CD4-positive, alpha-beta T cell treated with Interferon alpha-2 for 1 hour (primary cell): ENCODE measurements at regions not wholly inside any gene's neighbourhood (a gene's known extent, or its start where the extent isn't known, plus 50 kb on each side); places are given as distances from the start of the nearest gene placed in this dataset.

ENCODE experiments used
- DNase-seq, 2 donors: peaks; one replicate each; pipeline ENCODE4 v3.0.0-alpha.2; 2020 to 2022

DNA sequence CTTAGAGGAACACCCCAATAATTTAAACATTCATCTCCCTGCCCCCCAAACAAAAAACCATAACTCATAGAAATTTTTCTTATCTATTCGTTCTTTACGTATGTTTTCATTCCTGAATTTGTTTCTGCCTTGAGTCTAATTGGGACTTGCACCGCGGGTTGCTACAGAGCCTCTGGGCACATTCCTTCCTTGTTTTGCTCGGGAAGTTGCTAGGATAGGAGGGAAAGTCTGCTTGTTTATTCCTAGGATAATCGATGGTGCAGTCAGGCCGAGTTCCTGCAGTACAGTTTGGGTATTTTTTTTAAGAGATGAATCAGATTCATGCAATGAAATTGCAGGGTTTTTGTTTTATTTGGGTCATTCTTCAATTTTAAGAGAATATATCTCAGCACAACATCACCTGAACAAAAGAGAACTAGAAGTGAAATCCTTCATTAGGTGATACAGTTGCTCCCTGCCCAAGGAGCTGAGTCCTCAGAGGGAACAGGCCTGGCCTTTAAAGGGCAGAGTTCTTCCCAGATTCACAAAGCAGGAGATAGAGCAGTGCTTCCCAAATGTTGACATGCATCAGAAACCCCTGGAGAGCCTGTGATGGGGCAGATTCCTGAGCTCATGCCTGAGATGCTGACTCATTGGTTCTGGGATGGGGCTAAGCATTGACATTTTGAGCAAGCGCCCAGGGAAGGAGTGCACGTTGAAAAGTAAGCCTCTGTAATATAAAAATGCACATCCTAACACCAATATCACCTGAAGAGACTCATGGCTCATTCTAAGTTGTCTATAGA lies 114.9 kb upstream of the FAM9B start:
- no peak for DNase-seq

DNA sequence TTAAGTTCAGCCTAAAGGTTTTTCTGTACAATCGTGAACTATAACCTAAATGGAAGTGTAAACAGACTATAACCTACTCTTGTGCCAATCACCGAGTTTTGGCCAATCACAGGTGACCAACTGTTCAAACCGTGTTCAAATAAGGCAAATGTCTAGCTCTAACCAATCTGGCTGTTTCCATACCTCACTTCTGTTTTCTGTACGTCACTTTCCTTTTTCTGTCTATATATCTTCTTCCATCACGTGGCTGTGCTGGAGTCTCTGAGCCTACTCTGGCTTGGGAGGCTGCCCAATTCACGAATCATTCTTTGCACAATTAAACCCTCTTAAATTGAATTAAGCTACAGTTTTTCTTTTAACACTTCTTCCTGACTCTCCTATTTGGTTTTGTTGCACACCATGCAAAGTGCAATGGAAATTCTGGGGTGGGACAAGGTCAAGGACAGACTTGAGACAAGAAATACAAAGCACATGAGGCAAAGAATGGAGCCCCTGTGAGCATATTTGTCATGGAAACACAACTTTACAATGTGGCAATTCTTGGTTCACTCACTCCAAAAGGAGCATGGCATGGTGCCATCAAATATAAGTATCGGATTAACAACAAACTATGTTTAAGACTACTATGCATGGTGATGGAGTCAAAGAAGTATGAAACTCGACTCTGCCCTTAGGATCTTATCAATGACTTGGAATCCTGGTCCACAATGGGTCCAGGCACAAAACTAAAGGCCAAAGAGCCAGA lies 115.7 kb upstream of the FAM9B start:
- no peak for DNase-seq

DNA sequence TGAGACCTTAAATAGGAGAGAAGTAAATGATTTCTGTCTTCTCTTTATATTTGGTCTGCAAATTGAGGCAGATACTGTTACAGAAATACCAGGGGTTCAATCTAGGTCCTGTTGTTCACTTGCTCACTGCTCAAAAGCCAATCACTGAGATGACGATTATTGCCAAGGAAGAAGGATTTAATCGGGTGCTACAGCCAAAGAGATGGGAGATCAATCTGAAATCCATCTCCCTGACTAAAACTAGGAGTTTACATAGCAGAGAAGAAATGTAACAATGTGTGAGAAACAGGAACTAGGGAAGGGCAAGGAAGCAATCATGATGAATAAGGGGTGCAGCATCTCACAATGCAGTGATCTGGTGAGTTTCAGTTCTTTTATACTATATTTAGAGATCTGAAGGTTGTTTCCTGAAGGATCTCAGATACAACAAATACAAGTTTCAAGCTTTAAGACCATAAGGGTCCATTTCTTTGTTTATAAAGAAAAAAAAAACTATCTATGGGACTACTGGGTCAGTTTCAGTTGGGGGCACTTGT lies 117.9 kb upstream of the FAM9B start:
- DNase-seq, result no peak

DNA sequence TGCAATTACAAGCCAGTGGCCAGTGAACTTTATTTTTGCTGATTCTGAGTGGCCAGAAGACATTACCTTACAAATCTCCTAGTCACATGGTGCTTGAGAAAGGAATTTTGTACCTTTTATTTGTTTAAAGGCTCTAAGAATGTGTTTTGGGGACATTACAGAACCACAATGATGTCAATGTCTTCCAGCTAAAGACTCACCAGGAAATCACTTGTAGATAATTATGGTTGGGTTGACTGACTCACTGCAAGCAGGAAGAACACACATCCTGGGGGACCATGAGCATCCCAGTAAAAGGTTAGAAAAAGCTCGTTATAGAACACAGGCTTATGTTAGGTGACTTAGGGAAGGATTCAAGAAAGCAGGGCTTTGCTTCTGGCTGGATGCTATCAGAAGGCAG lies 119.4 kb upstream of the FAM9B start:
- no peak for DNase-seq

DNA sequence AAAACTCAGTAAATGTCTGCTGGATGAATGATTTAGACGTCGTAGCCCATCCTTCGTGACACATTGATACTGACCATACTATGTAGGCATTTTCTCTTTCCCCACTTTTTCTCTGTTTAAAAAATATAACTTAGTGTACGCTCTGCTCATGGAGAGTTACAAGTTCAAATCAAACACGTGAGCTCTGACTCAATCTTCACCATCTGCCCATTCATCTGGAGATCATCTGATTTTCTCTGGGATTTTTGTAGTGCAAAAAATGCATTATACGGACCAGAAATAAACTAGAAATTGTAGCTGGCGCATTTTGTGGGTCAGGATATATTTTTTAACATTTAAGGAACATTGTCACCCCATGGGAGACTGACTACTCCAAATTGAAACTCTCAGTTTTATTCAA lies 124.7 kb upstream of the FAM9B start:
- no peak for DNase-seq

DNA sequence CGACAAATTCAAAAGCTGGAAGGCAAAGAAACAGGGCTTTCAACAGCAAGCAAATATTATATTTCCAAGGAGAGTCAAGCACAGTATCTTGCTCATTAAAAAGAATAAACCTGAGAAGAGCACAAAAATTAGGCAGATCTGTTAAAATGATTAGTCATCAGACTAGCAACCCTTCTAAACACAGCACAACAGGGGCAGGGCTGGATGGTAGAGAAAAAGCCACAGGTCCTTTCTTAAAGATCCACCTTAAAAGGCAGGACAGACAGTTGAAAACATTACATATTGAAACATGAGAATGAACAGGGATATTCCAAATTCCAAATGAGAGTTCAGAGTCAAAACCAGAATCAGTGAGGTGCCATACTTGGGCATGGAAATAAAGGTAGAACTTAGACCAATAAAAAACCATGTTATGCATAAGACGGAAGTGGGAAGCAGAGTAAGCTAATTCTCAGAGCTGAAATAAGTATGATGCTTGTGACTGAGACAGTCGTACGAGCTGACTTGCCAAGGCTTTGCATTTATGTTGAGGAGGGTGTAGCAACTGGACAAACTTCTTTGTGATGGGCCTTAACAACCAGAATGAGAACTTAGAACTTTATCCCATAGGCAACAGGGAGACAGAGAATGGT lies 126.9 kb upstream of the FAM9B start:
- no peak for DNase-seq

DNA sequence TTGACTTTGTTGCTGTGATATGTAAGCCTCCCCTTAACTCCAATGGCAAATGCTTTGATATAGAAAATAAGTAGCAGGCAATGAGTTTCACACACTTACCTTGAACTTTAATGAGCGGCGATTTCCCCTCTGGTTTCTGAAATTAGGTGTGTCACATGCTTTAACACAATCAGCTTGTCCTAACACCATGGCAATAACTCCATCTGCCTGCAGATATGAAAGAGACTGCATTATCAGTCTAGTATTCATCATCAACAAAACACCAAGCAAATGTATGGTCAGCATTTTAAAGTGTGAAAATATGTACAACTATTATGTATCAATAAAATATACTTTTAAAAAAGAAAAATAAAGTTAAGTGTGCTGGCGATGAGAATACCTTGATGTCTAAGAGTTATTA lies 128.8 kb upstream of the FAM9B start:
- no peak for DNase-seq

DNA sequence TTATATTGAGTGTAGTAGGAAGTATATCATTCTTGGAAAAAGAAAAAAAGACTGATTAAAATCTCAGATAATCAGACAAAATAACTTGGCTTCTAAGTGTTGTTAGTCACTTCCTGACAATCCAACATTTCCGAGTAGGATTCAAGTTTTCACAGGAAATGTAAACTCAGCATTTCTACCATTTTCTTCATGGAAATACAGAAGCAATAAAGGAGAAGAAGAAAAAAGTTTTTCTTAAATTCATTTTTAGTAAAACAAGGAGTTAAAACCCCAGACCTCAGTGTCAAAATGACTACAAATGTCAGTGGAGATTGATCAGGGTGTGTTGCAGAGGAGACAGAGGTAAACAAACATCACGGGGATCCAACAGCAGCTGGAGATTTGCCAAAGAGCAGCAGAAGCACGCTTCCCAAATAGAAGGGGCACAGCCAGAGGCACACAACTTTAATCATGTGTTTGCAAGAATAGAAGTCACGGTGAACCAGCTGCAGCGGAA lies 129.3 kb upstream of the FAM9B start:
- DNase-seq, result no peak

DNA sequence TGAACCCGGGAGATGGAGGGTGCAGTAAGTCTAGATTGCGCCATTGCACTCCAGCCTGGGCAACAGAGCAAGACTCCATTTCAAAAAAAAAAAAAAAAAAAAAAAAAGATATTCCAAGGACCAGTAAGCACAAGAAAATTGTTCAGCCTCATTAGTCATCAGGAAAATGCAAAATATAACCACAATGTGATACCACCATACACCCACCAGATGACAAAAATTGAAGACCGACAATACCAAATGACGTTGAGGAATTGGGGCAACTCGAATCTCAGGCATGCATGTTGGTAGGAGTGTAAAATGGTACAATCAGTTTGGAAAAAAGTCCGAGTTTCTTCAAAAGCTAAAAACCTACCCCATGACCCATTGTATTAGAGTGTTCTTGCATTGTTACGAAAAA lies 130.2 kb upstream of the FAM9B start:
- no peak for DNase-seq

DNA sequence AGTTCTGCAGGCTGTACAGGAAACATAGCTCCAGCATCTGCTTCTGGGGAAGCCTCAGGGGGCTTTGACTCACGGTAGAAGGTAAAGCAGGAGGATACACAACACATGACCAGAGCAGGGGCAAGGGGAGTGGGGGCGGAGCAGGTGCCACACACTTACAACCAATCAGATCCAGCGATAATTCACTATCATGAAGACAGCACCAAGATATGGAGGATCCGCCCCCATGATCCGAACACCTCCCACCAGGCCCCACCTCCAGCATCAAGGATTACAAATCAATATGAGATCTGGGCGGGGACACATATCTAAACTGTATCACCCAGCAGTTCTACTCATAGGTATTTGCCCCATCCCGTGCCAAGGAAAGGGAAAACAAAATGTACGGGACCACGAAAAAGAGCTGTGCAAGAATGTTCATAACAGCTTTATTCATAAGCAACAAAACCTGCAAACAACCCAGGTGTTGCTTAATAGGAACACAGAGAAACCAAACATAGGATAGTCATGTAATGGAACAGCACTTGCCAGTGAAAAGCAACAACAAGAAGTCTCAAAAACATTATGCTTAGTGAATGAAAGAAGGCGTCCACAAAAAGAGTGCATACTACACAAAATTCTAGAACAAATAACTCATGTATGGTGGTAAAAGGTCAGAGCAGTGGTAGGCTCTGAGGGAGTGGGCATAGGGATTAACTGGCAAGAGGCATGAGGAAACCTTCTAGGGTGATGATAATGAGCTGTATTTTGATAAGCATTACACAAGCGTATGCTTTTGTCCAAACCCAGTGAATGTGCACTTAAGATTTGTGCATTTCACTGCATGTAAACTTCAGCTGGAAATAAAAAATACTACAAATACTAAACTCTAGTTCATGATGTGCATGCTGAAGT lies 130.9 kb upstream of the FAM9B start:
- no peak for DNase-seq

DNA sequence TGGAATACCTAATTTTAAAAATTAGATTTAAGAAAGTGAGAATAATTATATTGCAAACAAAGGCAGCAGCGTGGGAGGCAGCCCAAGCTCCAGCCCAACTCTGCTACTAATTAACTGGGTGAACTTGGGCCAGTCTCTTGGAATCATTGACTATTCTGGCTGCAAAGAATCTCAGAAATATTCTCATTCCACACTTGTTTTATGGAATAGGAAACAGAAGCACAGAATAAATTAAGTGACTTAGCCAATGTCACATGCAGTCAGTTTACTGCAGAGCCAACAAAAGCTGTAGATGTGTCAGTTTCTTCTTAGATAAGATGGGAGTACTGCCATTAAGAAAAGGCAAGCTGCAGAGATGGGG lies 132.6 kb upstream of the FAM9B start:
- no peak for DNase-seq

DNA sequence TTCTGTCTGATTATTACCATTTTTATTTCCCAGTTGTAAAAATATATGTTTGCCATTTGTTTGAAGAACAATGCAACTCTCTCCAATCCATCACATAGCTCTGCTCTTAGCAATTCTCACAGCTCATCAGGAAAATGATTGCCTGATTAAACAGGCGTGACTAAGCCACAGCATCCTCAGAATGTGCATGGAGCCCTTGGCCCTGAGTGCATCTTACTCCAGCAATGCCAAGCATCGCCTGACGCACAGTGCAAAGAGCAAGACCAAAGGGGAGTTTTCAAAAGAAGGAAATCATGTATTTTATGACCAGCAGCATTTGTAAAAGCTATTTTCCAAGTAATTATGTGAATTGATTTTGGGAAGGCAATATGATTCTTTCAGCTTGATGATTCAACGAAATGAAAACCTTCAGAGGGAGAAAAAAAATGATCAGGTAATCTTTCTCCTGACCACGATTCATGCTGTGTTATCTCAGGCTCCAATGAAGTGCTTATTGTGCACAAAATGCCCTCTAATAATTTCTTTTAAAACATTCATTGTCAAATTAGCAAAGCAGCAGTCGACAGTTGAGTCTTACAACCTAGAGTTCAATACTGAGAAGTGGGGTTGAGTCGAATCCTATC lies 138.0 kb upstream of the FAM9B start:
- DNase-seq, result no peak

DNA sequence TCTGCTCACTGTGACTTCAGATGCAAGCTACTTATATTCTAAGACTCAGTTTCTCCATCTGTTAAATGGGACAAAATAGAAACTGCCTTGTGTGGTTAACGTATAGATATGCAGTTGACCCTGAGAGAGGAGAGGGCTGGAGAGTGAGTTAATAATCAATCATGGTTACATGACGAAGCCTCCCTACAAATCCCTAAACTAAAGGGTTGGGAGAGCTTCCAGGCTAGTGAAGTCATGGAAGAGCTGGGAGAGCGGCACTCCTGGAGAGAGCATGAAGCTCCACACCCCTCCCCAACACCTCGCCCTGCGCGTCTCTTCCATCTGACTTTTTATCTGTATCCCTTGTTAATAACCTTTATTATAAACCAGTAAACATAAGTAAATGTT lies 138.5 kb upstream of the FAM9B start:
- no peak for DNase-seq

DNA sequence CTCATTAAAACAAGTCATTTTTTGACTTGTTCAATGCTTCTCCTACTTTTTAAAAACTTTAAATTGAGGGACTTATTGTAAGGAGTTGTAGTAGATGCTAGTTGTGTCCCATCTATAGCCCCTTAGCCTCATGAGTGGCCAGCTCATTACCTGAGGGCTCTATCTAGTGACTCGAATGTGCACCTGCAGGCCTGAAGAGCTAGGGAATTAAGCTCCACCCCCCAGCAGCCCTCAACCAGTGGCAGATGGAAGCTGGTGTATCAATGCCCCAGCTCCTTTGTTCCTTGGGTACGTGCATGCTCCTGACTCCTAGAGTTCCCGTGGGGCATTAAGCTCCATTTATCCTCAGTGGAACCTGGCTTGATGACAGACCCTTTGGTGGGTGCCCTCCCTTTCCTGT lies 146.7 kb upstream of the FAM9B start:
- no peak for DNase-seq

DNA sequence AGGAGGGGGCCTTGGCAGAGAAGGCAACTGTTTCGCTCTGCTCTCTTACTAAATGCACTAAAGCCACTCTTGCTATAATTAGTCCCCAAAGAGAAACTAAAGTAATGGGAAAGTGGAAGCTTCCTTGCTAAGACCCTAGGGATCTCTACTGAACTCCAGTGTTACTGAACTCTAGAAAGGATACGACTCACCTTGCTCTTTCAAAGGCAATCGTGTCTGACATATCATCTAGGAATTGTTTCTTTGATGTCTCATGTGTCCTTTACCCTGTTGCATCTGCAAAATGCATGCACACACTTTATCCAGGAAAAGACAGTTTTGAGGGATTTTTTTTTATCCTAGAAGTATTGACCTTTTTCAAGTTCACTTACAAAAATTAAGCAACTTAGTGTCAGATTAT lies 148.1 kb upstream of the FAM9B start:
- DNase-seq, result no peak

DNA sequence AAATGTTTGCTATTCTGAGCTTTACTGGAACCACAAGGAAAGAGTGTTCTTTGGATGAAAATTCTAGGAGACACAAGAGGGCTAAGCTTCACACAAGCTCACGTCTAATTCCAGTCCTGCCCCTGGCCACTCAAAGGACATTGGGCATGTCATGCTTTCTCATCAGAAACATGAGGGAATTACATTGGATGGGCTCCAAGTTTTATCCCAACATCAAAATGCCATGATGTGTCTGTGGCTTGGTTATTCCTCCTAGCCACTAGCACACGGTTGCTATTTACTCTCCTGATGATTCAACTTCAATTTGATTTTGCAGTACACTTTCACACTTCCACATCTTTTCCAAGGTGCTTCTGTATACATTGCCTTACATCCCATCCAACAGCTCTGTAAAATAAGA lies 149.6 kb upstream of the FAM9B start:
- DNase-seq, result no peak

DNA sequence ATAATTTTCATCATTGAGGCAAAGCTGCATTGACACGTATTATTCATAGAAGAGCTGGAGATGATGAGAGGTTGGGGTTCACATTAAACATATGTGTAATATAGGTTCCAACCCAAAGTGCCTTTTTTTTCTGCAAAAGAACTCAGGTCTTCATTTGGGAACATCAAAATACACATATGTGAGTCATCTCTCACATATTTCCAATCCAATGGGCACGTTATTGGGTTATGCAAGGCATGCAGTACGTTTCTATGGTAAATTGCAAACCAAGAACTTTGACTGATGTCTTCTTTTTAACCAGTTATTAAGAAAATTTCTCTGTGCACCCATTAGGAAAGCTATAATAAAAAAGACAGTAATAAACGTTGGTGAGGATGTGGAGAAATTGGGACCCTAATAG lies 150.3 kb upstream of the FAM9B start:
- DNase-seq, result no peak

DNA sequence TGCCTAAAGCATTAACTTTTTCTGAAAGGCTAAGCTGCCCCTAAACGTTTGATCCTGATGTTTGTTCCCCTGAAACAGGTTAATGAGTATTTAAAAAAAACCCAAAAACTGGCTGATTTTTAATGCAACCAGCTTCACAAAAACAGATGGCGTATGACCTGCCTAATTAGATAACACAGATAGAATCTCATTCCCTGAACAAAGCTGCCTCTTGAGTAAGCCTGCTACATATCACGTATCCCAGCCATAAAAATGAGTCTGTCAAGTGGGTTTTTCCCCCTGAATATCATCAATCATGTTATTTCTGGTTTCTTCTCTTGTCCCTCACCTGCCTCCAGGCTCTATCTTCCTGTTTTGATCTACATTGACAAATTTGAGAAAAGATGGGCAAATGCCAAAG lies 154.2 kb upstream of the FAM9B start:
- DNase-seq, result no peak

DNA sequence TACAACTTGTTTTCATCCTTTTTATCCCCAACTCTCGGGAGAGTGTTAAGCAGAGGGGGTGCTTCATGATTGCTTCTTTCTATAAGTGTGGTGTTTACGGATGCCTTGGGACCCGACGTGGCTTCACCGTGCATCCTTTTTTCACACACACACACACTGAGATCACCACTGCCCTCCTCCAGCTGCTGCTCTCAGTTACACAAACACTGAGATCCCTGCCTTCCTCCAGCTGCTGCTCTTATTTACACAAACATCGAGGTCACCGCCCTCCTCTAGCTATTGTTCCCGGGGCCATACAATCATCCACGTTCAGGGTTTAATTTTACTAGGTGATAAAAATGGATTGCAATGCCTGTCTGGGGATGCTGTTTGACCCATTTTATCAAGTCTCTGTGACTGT lies 155.4 kb upstream of the FAM9B start:
- no peak for DNase-seq

DNA sequence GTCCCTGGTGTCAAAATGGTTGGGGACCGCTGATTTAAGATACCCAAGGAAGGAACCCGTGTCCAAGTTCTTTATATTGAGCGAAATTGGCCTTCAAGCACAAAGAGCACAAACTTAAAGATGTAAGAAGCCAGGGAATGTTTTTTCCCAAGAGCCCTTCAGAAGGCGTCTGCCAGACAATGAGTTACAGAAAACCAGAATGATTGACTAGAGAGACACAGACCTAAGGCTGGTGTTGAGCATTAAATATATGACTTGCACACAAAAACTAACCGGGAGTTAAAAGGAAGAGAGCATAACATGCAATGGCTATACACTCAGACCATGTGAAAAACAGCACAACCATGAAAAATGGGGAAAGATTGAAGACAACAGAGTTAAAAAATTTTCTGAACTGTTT lies 157.5 kb upstream of the FAM9B start:
- DNase-seq, result no peak

DNA sequence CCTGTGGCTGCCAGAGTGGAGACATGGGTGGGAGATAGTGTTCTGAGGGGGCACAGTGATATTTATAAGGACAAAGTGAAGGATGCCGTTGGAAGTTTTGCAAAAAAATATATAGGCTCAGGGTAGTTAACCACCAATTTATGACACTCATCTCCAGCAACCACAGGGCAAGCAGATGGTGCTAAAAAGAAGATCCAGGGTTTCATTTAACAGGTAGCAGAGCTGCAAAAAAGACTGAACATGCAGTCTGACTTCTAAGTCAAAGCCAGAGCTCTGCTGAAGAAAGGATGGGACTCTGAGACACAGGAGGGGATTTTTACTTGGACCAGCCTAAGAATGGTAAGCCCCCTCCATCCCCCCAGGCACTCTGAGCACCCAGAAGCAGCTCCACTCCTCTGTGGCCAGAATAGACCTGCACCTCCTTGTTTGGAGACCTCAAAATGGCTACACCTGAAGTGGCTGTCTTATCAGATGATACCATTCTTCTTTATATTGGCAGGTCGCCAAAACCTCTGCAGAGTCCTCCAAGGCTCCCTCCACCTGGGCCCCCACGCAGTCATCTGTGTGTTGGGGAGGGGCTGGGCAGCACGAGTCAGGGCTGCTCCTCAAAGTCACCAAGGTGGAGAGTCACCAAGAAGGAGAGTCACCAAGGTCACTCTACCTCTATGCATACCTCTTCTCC lies 161.4 kb upstream of the FAM9B start:
- no peak for DNase-seq
